ENCODE measurements at regions not wholly inside any gene's neighbourhood (a gene's known extent, or its start where the extent isn't known, plus 50 kb on each side); places are given as distances from the start of the nearest gene placed in this dataset.
A peak's percentile ranks its signal among the peaks of the same experiment; 100 is the strongest.
"Not testable (repeated sequence)": the region's sequence is repeated elsewhere in the genome, so short reads cannot be mapped to it uniquely, and the experiment has no call there.

GRCh38 chr7:121620953-121621606, 225.0 kb upstream of the FAM3C start:
- no peak for DNase-seq (ENCODE audit: low read depth, low spot score)

- no peak for DNase-seq (ENCODE audit: low read depth, low spot score)
Observed at GRCh38 chr7:121620206-121620605, 224.1 kb upstream of the FAM3C start.

GRCh38 chr7:121618182-121618581, 222.1 kb upstream of the FAM3C start:
- no peak for DNase-seq (ENCODE audit: low read depth, low spot score)

- DNase-seq (ENCODE audit: low read depth, low spot score) = no peak
Observed at GRCh38 chr7:121610243-121610642, 214.1 kb upstream of the FAM3C start.

- DNase-seq (ENCODE audit: low read depth, low spot score) = no peak
Observed at GRCh38 chr7:121609208-121609607, 213.1 kb upstream of the FAM3C start.

GRCh38 chr7:121608785-121609184, 212.7 kb upstream of the FAM3C start:
- no peak for DNase-seq (ENCODE audit: low read depth, low spot score)

GRCh38 chr7:121608183-121608582, 212.1 kb upstream of the FAM3C start:
- not testable (repeated sequence) for DNase-seq (ENCODE audit: low read depth, low spot score)

- no peak for DNase-seq (ENCODE audit: low read depth, low spot score)
Observed at GRCh38 chr7:121605317-121605680, 209.2 kb upstream of the FAM3C start.

- peak; percentile 45 for DNase-seq (ENCODE audit: low read depth, low spot score)
Observed at GRCh38 chr7:121604627-121605316, 208.7 kb upstream of the FAM3C start.

- DNase-seq (ENCODE audit: low read depth, low spot score) = no peak
Observed at GRCh38 chr7:121603886-121604285, 207.8 kb upstream of the FAM3C start.

- no peak for DNase-seq (ENCODE audit: low read depth, low spot score)
Observed at GRCh38 chr7:121599887-121600286, 203.8 kb upstream of the FAM3C start.

GRCh38 chr7:121595758-121596696, 199.9 kb upstream of the FAM3C start:
- DNase-seq (ENCODE audit: low read depth, low spot score) = no peak

- no peak for DNase-seq (ENCODE audit: low read depth, low spot score)
Observed at GRCh38 chr7:121591926-121592325, 195.8 kb upstream of the FAM3C start.

- no peak for DNase-seq (ENCODE audit: low read depth, low spot score)
Observed at GRCh38 chr7:121587435-121587834, 191.3 kb upstream of the FAM3C start.

- no peak for DNase-seq (ENCODE audit: low read depth, low spot score)
Observed at GRCh38 chr7:121582258-121582657, 186.2 kb upstream of the FAM3C start.

GRCh38 chr7:121579639-121580038, 183.5 kb upstream of the FAM3C start:
- no peak for DNase-seq (ENCODE audit: low read depth, low spot score)

- DNase-seq (ENCODE audit: low read depth, low spot score) = no peak
Observed at GRCh38 chr7:121578669-121579068, 182.6 kb upstream of the FAM3C start.

GRCh38 chr7:121576148-121576917, 180.2 kb upstream of the FAM3C start:
- DNase-seq (ENCODE audit: low read depth, low spot score) = no peak

GRCh38 chr7:121575194-121575765, 179.2 kb upstream of the FAM3C start:
- DNase-seq (ENCODE audit: low read depth, low spot score) = no peak

GRCh38 chr7:121574109-121574508, 178.0 kb upstream of the FAM3C start:
- no peak for DNase-seq (ENCODE audit: low read depth, low spot score)

- DNase-seq (ENCODE audit: low read depth, low spot score) = no peak
Observed at GRCh38 chr7:121572615-121573014, 176.5 kb upstream of the FAM3C start.

All from smooth muscle cell of the brain vasculature (primary cell).